Stromal cell of bone marrow (primary cell): ENCODE measurements at regions not wholly inside any gene's neighbourhood (a gene's known extent, or its start where the extent isn't known, plus 50 kb on each side); places are given as distances from the start of the nearest gene placed in this dataset.
A peak's percentile ranks its signal among the peaks of the same experiment; 100 is the strongest.
"Not testable (repeated sequence)": the region's sequence is repeated elsewhere in the genome, so short reads cannot be mapped to it uniquely, and the experiment has no call there.

Experiments used
- DNase-seq: peaks from one replicate; pipeline ENCODE4 v3.0.0-alpha.2; 2012; ENCODE audit warnings: low read depth

GRCh38 chr3:116512281-116512680 is 67.0 kb upstream of the LSAMP start:
- no peak for DNase-seq

DNA sequence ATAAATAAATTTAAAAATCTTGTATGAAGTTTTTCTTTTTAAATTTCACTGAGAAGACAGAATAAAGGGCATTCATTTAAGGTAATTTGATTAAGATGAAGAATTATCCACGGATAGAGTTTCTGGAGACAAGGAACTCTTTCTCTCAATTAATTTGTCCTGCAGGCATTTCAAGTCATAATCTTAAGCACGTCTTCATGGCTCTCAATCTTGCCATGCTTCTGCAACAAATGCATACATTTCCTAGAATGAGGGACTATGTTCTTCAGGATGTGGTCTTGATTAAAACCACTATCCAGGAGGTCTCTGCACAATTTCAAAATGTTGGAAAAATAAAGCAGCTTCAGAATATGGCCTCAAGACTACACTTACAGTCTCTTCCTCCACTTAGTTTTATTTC is 67.6 kb upstream of the LSAMP start:
- no peak for DNase-seq

DNA sequence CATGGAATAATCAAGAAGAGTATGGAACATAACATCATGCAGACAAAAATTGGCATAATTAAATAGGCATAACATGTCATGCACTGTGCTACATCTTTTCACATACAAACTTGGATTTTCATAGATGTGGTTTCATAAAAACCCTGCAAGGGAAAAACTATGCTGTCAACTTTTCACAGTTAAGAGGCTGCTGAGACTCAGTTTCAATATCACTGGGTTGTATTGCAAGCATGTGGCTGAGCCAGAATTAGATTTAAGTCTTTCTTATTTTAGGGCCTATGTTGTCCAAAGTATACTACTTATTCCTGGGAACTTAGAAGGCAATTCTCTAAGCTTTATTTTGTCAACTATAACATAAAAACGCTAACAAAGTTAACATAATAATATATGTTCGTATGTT is 70.7 kb upstream of the LSAMP start:
- DNase-seq, result no peak

GRCh38 chr3:116517308-116517707 is 72.0 kb upstream of the LSAMP start:
- no peak for DNase-seq

- not testable (repeated sequence) for DNase-seq
Observed at GRCh38 chr3:116519101-116519500, 73.8 kb upstream of the LSAMP start.

GRCh38 chr3:116519823-116520222 is 74.5 kb upstream of the LSAMP start:
- not testable (repeated sequence) for DNase-seq

GRCh38 chr3:116524453-116525210 is 79.3 kb upstream of the LSAMP start:
- no peak for DNase-seq

DNA sequence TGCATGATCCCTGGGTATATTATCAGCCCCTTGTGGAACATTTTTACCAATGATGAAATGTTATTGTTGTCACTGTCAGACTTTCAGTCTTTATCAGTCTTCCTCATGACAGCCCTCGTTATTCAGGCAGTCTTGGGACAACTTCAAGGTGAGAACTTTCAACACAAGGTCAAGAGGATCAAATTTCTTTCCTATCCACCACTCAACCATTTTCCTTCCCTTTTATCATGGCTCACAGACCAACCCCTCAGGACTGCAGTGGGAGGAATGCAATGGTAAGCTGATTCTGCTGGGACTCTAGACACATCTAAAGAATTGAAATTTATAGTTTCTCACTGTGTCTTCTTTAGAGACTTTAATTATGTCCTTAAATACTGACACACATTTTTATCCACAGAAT is 107.0 kb upstream of the LSAMP start:
- no peak for DNase-seq

DNA sequence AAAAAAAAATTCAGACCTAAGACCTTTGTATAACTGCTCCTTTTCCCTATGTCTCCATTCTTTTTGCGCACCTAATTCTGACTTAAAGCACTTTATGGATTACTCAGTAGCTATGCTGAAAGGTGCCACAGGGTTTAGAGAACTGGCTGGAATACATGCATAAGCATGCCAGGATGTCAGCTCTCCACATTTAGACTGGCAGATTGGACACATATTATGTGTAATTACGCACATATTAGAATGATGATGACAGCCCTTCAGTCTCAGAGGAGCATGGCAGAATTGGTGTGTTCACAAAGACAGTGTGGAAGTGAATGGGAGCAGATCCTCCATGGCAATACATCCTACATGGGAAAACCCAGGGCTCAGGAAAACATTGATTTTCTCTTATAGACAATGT is 108.1 kb upstream of the LSAMP start:
- DNase-seq, result no peak

DNA sequence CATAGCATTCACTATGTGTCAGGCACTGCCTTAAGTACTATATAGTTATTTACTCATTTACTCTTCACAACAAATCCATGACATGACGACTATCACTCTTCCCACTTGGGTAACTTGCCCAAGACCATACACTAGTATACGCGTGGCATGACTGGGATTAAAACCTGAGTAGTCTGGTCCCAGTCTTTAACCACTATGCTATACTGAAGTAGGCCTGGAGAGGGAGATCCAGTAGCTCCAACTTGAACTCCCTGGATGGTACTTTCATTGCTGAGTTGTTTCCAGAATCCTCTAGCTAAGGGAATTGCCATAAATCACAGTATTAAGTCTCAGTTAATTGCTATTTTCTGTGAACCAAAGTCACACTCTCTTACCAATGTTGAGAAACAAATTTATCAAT is 116.2 kb upstream of the LSAMP start:
- no peak for DNase-seq

GRCh38 chr3:116563351-116563750 is 118.1 kb upstream of the LSAMP start:
- DNase-seq, result no peak

- no peak for DNase-seq
Observed at GRCh38 chr3:116566478-116566960, 121.2 kb upstream of the LSAMP start.

- no peak for DNase-seq
Observed at GRCh38 chr3:116569611-116570010, 124.3 kb upstream of the LSAMP start.

DNA sequence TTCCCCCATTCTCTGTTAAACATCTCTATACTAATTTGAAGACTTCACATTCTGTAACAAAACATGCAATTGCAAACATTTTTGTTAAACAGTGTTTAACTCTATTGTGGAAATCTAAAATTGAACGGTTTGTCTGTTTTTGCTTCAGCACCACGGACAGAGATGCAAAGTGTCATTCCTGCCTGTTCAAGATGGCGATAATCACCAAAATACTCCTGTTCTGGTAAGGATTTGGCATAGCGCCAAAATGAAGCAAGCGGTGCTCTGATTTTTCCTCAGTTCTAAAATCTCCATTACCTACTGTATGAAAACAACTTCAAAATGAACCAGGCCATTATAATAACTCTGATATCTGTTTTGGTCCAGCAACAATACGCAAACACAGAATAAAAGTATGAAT is 129.7 kb upstream of the TUSC7 start:
- peak; percentile 0 for DNase-seq

GRCh38 chr3:116586285-116586944 is 123.2 kb upstream of the TUSC7 start:
- no peak for DNase-seq

DNA sequence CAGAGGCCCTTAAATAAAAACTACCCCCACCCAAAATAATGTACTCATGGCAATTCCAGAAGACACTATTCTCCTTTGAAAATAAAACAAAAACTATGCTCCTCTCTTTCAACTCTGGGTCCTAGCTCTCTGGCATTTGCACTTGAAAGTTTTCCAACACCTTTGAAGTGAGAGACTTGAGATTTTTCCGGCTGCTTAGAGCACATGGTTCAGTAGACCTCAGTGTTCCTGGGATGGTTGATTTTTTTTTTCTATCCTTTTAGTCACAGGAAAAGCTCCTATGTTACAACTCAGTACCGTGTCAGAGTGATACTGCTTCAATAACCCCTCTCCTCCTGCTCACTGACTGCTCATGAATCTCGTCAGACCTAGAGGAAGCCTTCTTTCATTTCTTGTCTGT is 118.3 kb upstream of the TUSC7 start:
- DNase-seq, result no peak

GRCh38 chr3:116601206-116601605 is 108.4 kb upstream of the TUSC7 start:
- no peak for DNase-seq

- DNase-seq, result no peak
Observed at GRCh38 chr3:116607205-116607604, 102.4 kb upstream of the TUSC7 start.

DNA sequence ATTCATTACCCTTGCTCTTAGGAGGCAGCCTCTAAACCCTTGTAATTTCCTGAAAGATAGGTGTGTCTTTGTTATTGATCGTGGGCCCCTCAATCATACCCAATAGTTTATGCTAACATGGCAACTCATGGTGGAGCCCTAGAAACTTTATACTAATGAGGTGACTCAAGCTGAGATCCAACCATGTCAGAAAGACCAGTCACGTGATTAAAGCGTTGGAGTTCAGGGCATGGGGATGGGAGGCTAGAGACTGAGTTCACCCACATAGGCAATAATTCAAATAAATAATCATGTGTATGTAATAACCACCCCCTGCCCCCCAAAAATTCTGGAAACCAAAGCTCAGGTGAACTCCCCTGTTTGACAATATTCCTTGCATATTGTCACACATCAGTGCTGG is 99.5 kb upstream of the TUSC7 start:
- no peak for DNase-seq

GRCh38 chr3:116614795-116615362 is 94.7 kb upstream of the TUSC7 start:
- no peak for DNase-seq

GRCh38 chr3:116618138-116618537 is 91.4 kb upstream of the TUSC7 start:
- no peak for DNase-seq

- no peak for DNase-seq
Observed at GRCh38 chr3:116618930-116619329, 90.6 kb upstream of the TUSC7 start.

- DNase-seq, result no peak
Observed at GRCh38 chr3:116630494-116630893, 79.1 kb upstream of the TUSC7 start.
